ENCODE measurements at regions not wholly inside any gene's neighbourhood (a gene's known extent, or its start where the extent isn't known, plus 50 kb on each side); places are given as distances from the start of the nearest gene placed in this dataset.

- TF ChIP-seq REST (IDR thresholded peaks at IDR 0.05; ENCODE audit: low read depth) (no peak), SP1 (IDR thresholded peaks at IDR 0.05; ENCODE audit: low read depth) (no peak), EGR1 (IDR thresholded peaks at IDR 0.05; ENCODE audit: low read depth) (no peak)
- TF ChIP-seq, protein P1, sequence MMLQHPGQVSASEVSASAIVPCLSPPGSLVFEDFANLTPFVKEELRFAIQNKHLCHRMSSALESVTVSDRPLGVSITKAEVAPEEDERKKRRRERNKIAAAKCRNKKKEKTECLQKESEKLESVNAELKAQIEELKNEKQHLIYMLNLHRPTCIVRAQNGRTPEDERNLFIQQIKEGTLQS (IDR thresholded peaks at IDR 0.05) = no peak
Observed at GRCh38 chr3:22606938-22607337, 596.2 kb upstream of the UBE2E2 start (continued).

GRCh38 chr3:22608093-22608492 lies 595.0 kb upstream of the UBE2E2 start:
- Histone ChIP-seq H3K4me3 (replicated peaks in 1 of 2; ENCODE audit: low read depth in 1 of 2, low read length in 2 of 2) (no peak overlapping the region), H3K27ac (ENCODE audit: low read depth, low read length) (no peak overlapping the region), H4K20me1 (ENCODE audit: insufficient read depth) (no peaks in the 10 kb centered on the region), H3K9me3 (ENCODE audit: control insufficient read depth in 1 of 2, insufficient read depth in 1 of 2, low read depth in 1 of 2, low read length in 2 of 2) (peaks cover 0 to 3% of the 10 kb centered on the region in 2 experiments; a peak in 1 of 4 replicates), H3K4me1 (ENCODE audit: control insufficient read depth in 1 of 2, insufficient read depth in 2 of 2, low read length in 2 of 2) (no peaks in the 10 kb centered on the region), H3K36me3 (ENCODE audit: control insufficient read depth in 1 of 2, insufficient read depth in 2 of 2, low read length in 2 of 2) (no peaks in the 10 kb centered on the region), H3K4me2 (ENCODE audit: low read length) (no peak overlapping the region), H3K9ac (ENCODE audit: low read length) (no peak overlapping the region), H3K9me2 (ENCODE audit: insufficient read depth) (no peaks in the 10 kb centered on the region), H3K79me2 (ENCODE audit: insufficient read depth, low read length) (no peaks in the 10 kb centered on the region), H3K27me3 (ENCODE audit: insufficient read depth, low read length) (no peaks in the 10 kb centered on the region), H2AFZ (ENCODE audit: low read depth, low read length, poor library complexity, severe bottlenecking) (no peak overlapping the region)
- intact Hi-C loops (cut with micrococcal nuclease) = no loop called here
- ChIA-PET POLR2A (no interaction called here), RAD21 (ENCODE audit: low non-redundant PET in 1 of 2, low total read pairs in 2 of 2, uncharacterized antibody in 2 of 2, unreplicated experiment in 2 of 2) (no interaction called here), CTCF (no interaction called here)
- no peak for ATAC-seq
- DNase-seq (ENCODE audit: low read depth, low spot score) = no peak
- no TSS peak for BruUV-seq (replicated peaks)
- TF ChIP-seq YY1 (IDR thresholded peaks at IDR 0.05; ENCODE audit: extremely low read depth, insufficient replicate concordance, low read depth, low read length) (no peak), POLR2AphosphoS5 (IDR thresholded peaks at IDR 0.05; ENCODE audit: low read depth, low read length) (no peak), MAX (IDR thresholded peaks at IDR 0.05) (no peak), REST (IDR thresholded peaks at IDR 0.05; ENCODE audit: low read depth) (no peak), POLR2A (IDR thresholded peaks at IDR 0.05; ENCODE audit: borderline replicate concordance, extremely low read depth, insufficient read depth, insufficient read length) (no peak), EZH2phosphoT487 (IDR thresholded peaks at IDR 0.05; ENCODE audit: borderline replicate concordance) (no peak), EZH2 (IDR thresholded peaks at IDR 0.05) (no peak), CTCF (IDR thresholded peaks at IDR 0.05 in 2 of 3, conservative IDR thresholded peaks at IDR 0.05 in 1 of 3; ENCODE audit: borderline replicate concordance in 1 of 3, insufficient read depth in 1 of 3, low read depth in 2 of 3, low read length in 2 of 3) (no peak), SP1 (IDR thresholded peaks at IDR 0.05; ENCODE audit: low read depth) (no peak)
- TF ChIP-seq, protein P2, sequence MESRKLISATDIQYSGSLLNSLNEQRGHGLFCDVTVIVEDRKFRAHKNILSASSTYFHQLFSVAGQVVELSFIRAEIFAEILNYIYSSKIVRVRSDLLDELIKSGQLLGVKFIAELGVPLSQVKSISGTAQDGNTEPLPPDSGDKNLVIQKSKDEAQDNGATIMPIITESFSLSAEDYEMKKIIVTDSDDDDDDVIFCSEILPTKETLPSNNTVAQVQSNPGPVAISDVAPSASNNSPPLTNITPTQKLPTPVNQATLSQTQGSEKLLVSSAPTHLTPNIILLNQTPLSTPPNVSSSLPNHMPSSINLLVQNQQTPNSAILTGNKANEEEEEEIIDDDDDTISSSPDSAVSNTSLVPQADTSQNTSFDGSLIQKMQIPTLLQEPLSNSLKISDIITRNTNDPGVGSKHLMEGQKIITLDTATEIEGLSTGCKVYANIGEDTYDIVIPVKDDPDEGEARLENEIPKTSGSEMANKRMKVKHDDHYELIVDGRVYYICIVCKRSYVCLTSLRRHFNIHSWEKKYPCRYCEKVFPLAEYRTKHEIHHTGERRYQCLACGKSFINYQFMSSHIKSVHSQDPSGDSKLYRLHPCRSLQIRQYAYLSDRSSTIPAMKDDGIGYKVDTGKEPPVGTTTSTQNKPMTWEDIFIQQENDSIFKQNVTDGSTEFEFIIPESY (IDR thresholded peaks at IDR 0.05; ENCODE audit: extremely low read depth, insufficient replicate concordance, low read length) = no peak
